ENCODE measurements at regions not wholly inside any gene's neighbourhood (a gene's known extent, or its start where the extent isn't known, plus 50 kb on each side); places are given as distances from the start of the nearest gene placed in this dataset.

GRCh38 chr6:1257778-1258177 lies 54.1 kb upstream of the FOXQ1 start:
- H3K4me1 Mint-ChIP-seq, result no peaks in the 10 kb centered on the region
- H3K4me3 Mint-ChIP-seq, result no peak overlapping the region
- no peak overlapping the region for H3K27ac Mint-ChIP-seq
- peaks cover 3% of the 10 kb centered on the region for H3K27me3 Mint-ChIP-seq
- H3K9me3 Mint-ChIP-seq (ENCODE audit: low read depth), result no peaks in the 10 kb centered on the region
- H3K36me3 Mint-ChIP-seq, result no peaks in the 10 kb centered on the region
- DNase-seq (no peak), ATAC-seq (no peak)
- CTCF ChIA-PET, result interaction anchor here (1.6 kb wide), 1 partner anchor 11 kb away, joined by 5 read pairs; no protein-coding TSS in a partner anchor

DNA sequence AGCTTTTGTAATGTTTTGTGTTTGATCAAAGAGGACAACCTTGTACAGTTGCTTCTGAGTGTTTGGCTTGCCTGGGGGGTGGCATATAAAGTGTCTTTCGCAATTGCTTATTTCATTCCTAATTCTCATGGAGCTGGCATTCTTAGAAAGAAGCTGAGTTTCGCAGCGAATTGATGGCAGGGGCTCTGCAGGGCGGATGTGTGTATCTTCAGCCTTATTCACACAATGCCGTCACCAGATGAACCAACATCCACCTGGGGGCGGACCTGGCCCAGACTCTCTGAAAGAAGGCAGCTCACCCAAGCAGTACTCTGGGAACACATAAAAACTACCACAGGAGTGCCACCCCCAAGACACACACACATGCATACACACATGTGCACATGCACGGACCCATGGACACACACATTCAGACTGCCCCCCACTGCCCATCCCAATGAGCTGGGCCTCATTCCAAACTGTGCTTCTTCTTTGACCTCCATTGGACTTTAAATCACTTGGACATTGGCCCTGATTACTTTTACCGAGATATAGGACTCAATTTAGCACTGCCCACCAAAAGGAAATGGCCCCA lies 55.4 kb upstream of the FOXQ1 start:
- no peak for DNase-seq
- H3K4me1 Mint-ChIP-seq, result no peaks in the 10 kb centered on the region
- ATAC-seq, result no peak
- no peak overlapping the region for H3K4me3 Mint-ChIP-seq
- no peak overlapping the region for H3K27ac Mint-ChIP-seq
- peaks cover 3% of the 10 kb centered on the region for H3K27me3 Mint-ChIP-seq
- CTCF ChIA-PET, result no interaction called here
- H3K36me3 Mint-ChIP-seq, result no peaks in the 10 kb centered on the region
- no peaks in the 10 kb centered on the region for H3K9me3 Mint-ChIP-seq (ENCODE audit: low read depth)

GRCh38 chr6:1255636-1256365 lies 56.1 kb upstream of the FOXQ1 start:
- CTCF ChIA-PET, result no interaction called here
- Mint-ChIP-seq H3K4me3 (no peak overlapping the region), H3K4me1 (no peaks in the 10 kb centered on the region), H3K9me3 (ENCODE audit: low read depth) (no peaks in the 10 kb centered on the region), H3K36me3 (no peaks in the 10 kb centered on the region), H3K27ac (no peak overlapping the region), H3K27me3 (peaks cover 5% of the 10 kb centered on the region)
- DNase-seq (no peak), ATAC-seq (no peak)

- H3K27me3 Mint-ChIP-seq, result peaks cover 15% of the 10 kb centered on the region
- CTCF ChIA-PET, result no interaction called here
- H3K36me3 Mint-ChIP-seq, result no peaks in the 10 kb centered on the region
- DNase-seq, result no peak
- no peak overlapping the region for H3K27ac Mint-ChIP-seq
- no peaks in the 10 kb centered on the region for H3K4me1 Mint-ChIP-seq
- H3K9me3 Mint-ChIP-seq (ENCODE audit: low read depth), result no peaks in the 10 kb centered on the region
- no peak overlapping the region for H3K4me3 Mint-ChIP-seq
- no peak for ATAC-seq
These were observed 57.6 kb upstream of the FOXQ1 start for GRCh38 chr6:1254326-1254725.

GRCh38 chr6:1253816-1254215 lies 58.1 kb upstream of the FOXQ1 start:
- DNase-seq (no peak), ATAC-seq (no peak)
- Mint-ChIP-seq H3K4me3 (no peak overlapping the region), H3K36me3 (no peaks in the 10 kb centered on the region), H3K27ac (no peak overlapping the region), H3K27me3 (peaks cover 20% of the 10 kb centered on the region), H3K4me1 (no peaks in the 10 kb centered on the region), H3K9me3 (ENCODE audit: low read depth) (no peaks in the 10 kb centered on the region)
- CTCF ChIA-PET, result no interaction called here

DNA sequence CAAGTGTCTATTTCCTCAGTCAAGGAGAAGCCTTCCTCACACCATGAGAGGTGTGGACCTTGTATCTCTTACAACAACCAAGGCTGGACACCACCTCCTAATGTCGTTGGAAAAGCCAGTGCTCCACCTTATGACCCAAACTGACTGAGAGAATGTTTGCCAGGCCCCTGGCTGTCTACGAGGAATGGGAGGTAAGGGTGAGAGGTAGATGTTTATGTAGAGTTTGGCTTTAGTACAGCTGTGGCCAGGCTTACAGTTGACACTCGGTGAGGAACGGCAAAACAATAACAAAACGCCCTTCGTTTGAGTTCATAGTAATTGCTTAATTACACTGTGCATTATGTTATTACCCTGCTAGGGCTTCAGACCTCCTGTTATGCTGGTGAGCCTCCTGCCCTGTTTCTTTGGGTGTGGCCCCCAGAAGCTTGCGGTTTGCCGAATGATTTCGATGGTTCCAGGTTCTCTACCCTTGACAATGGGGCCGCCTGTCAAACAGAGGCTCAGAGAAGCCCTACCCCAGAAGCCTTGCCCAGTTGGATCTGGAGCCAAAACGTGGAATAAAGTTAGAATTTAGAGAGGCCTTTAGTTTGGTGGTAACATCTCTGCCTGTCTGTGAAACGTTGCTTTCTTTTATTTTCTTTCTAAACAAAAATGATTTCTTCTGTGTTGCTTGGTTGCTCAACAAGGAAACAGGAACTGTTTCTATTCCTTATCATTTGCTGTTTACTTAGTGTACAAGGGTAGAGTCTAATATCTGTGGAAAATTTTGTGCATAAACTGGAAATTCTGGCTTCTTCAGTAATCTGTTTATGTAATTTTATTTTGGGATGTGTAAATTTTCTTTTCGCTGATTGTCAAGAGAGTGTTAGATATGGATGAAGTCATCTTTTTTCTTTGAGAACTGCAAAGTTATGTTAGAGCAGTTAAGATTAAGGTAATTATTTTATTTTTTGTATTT lies 60.4 kb upstream of the FOXQ1 start:
- Mint-ChIP-seq H3K27me3 (peaks cover 23% of the 10 kb centered on the region), H3K4me1 (no peaks in the 10 kb centered on the region), H3K36me3 (no peaks in the 10 kb centered on the region), H3K4me3 (no peak overlapping the region), H3K9me3 (ENCODE audit: low read depth) (no peaks in the 10 kb centered on the region), H3K27ac (no peak overlapping the region)
- ATAC-seq, result no peak
- no peak for DNase-seq
- CTCF ChIA-PET, result no interaction called here

DNA sequence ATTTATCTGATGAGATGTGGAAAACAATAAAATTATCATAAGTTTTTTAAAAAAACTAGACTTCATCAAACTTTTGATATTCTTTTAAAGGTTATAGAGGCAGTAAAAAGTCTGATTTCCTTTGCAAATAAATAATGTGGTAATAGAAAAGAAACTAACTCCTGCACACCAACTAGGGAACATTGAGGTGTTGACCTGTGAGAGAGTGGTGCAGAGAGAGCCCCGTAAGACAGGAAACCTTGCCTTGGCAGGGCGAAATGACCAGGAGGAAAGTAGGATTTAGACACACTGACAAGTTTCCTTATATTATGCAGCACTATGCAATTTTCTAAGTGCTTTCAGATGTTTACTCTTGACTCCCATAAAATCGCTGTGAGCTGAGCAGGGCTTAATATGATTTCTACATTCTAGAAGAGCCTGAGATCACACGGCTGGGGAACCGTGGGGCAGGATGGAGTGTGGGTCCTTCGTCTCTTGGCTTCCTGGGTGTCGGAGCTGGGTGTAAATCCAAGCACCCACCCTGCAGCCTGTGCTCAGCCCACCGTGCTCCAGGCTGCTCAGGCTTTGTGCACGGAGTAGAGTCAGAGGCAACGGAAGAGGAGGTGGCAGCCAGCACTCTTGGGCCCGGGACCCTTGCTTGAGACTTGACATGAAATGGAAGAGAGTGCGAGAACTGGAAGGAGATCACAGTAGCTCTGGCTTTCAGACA lies 61.3 kb upstream of the FOXQ1 start:
- no peak for DNase-seq
- no peaks in the 10 kb centered on the region for H3K4me1 Mint-ChIP-seq
- peaks cover 23% of the 10 kb centered on the region for H3K27me3 Mint-ChIP-seq
- no peaks in the 10 kb centered on the region for H3K36me3 Mint-ChIP-seq
- H3K27ac Mint-ChIP-seq, result no peak overlapping the region
- H3K4me3 Mint-ChIP-seq, result no peak overlapping the region
- no peak for ATAC-seq
- CTCF ChIA-PET, result no interaction called here
- H3K9me3 Mint-ChIP-seq (ENCODE audit: low read depth), result no peaks in the 10 kb centered on the region

- ATAC-seq, result no peak
- Mint-ChIP-seq H3K9me3 (ENCODE audit: low read depth) (no peaks in the 10 kb centered on the region), H3K27ac (no peak overlapping the region)
These were observed 64.0 kb upstream of the FOXQ1 start for GRCh38 chr6:1247894-1248293.

DNA sequence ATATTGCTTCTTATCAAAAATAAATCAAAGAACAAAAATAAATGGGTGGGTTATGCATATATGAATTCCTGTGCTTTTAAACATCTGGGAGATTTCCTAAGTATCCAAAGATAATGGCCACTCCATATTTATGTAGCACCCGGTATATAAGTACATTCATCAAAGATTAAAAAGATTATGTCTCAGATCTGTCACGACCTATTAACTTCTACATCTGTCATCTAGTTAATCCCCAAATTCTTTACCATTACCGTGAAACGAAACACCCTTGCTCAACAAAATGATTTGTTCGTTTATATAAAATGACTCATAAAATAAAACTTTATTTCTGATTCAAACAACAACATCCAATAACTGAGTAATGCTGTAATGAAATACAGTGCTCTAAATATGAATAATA lies 64.8 kb upstream of the FOXQ1 start:
- Mint-ChIP-seq H3K4me1 (no peaks in the 10 kb centered on the region), H3K4me3 (no peak overlapping the region), H3K36me3 (no peaks in the 10 kb centered on the region), H3K27ac (no peak overlapping the region), H3K27me3 (peaks cover 23% of the 10 kb centered on the region), H3K9me3 (ENCODE audit: low read depth) (no peaks in the 10 kb centered on the region)
- CTCF ChIA-PET, result no interaction called here
- DNase-seq (no peak), ATAC-seq (no peak)

More at GRCh38 chr6:1247894-1248293, 64.0 kb upstream of the FOXQ1 start:
- Mint-ChIP-seq H3K4me1 (no peaks in the 10 kb centered on the region), H3K4me3 (no peak overlapping the region), H3K27me3 (peaks cover 23% of the 10 kb centered on the region), H3K36me3 (no peaks in the 10 kb centered on the region)
- DNase-seq, result no peak
- CTCF ChIA-PET, result no interaction called here

GRCh38 chr6:1244941-1245340 lies 67.0 kb upstream of the FOXQ1 start:
- H3K4me1 Mint-ChIP-seq, result no peaks in the 10 kb centered on the region
- H3K27ac Mint-ChIP-seq, result no peak overlapping the region
- no peak overlapping the region for H3K4me3 Mint-ChIP-seq
- CTCF ChIA-PET, result no interaction called here
- H3K36me3 Mint-ChIP-seq, result no peaks in the 10 kb centered on the region
- no peak for DNase-seq
- ATAC-seq, result no peak
- peaks cover 17% of the 10 kb centered on the region for H3K27me3 Mint-ChIP-seq
- H3K9me3 Mint-ChIP-seq (ENCODE audit: low read depth), result no peaks in the 10 kb centered on the region

DNA sequence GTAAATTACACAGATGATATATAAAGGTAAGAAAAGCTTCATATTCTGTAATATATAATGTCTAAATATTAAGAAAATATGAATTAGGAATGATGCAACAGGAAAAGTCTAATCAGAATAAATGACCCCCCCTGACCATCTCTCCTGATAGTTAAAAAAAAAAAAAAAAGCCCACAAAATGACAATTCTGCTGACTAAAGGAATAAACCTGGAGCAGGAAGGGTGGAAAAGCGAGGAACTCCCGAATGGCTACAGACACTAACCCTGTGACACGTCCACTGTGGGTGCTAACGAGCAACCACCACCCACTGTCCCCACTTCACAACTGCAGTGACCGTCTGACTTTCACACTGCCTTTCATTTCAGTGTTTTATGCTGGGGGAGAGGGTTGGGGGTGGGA lies 67.6 kb upstream of the FOXQ1 start:
- H3K27ac Mint-ChIP-seq, result no peak overlapping the region
- H3K9me3 Mint-ChIP-seq (ENCODE audit: low read depth), result no peaks in the 10 kb centered on the region
- DNase-seq (no peak), ATAC-seq (no peak)
- peaks cover 11% of the 10 kb centered on the region for H3K27me3 Mint-ChIP-seq
- no peak overlapping the region for H3K4me3 Mint-ChIP-seq
- no peaks in the 10 kb centered on the region for H3K36me3 Mint-ChIP-seq
- CTCF ChIA-PET, result no interaction called here
- H3K4me1 Mint-ChIP-seq, result no peaks in the 10 kb centered on the region

DNA sequence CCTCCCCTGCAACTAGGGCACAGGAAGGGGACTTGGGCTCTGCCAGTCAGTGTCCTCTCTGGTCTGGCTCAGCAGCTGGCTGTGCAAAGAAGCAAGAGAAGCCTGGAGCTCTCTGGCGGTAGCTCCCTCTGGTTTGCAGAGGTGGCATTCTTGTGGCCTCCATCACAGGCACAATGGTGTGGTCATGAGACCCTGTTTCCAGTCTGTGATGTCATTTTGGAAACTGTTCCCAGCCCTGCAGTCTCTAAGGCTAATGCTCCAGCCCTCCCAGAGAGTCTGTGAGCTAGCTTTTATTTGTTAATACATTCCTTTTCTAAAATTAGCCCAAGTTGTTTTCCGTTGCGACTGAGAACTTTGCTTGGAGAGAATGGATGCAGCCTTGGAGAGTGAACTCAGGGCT lies 69.5 kb upstream of the FOXQ1 start:
- DNase-seq, result no peak
- Mint-ChIP-seq H3K4me3 (no peak overlapping the region), H3K27ac (no peak overlapping the region), H3K4me1 (no peaks in the 10 kb centered on the region), H3K9me3 (ENCODE audit: low read depth) (no peaks in the 10 kb centered on the region), H3K27me3 (no peaks in the 10 kb centered on the region), H3K36me3 (no peaks in the 10 kb centered on the region)
- ATAC-seq, result no peak
- CTCF ChIA-PET, result no interaction called here

DNA sequence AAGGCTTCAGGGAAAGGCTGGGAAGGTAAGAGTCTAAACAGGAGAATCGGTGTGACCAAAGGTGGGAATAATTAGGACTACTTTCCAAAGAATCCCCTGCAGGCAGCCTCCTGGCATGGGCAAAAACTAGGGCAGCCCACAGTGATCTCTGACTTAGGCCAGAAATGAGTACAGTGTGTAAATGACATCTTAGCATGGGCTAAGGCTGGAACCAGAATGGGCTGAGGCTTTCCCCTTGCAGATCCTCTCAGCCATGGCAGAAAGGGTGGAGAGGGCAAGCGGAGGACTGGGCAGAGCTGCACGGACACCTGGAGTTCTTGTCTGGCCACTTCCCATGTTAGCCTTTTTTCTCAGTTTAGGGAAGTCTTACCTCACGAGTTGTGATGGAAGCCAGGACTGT lies 69.9 kb upstream of the FOXQ1 start:
- DNase-seq (no peak), ATAC-seq (no peak)
- no peaks in the 10 kb centered on the region for H3K27me3 Mint-ChIP-seq
- no peaks in the 10 kb centered on the region for H3K9me3 Mint-ChIP-seq (ENCODE audit: low read depth)
- CTCF ChIA-PET, result no interaction called here
- no peak overlapping the region for H3K4me3 Mint-ChIP-seq
- H3K36me3 Mint-ChIP-seq, result no peaks in the 10 kb centered on the region
- no peaks in the 10 kb centered on the region for H3K4me1 Mint-ChIP-seq
- no peak overlapping the region for H3K27ac Mint-ChIP-seq
